Activated CD8-positive, alpha-beta memory T cell treated with anti-CD3 and anti-CD28 coated beads, Interleukin-2, amount 50 U/mL, for 1 hour (primary cell): ENCODE measurements at regions not wholly inside any gene's neighbourhood (a gene's known extent, or its start where the extent isn't known, plus 50 kb on each side); places are given as distances from the start of the nearest gene placed in this dataset.

Experiments used
- DNase-seq: peaks from one replicate; pipeline ENCODE4 v3.0.0-alpha.2; 2020; ENCODE audit errors: extremely low read depth

GRCh38 chr12:34291001-34291400, 268.7 kb downstream of the ALG10 start:
- DNase-seq = no peak

- DNase-seq = no peak
Measured at GRCh38 chr12:34291426-34291901, 269.2 kb downstream of the ALG10 start.

- DNase-seq = no peak
Measured at GRCh38 chr12:34292736-34293625, 270.7 kb downstream of the ALG10 start.

GRCh38 chr12:34294137-34294536, 271.8 kb downstream of the ALG10 start:
- DNase-seq = no peak

- no peak for DNase-seq
Measured at GRCh38 chr12:34294671-34295365, 272.5 kb downstream of the ALG10 start.

GRCh38 chr12:34295366-34296142, 273.3 kb downstream of the ALG10 start:
- DNase-seq = no peak

GRCh38 chr12:34296143-34297041, 274.1 kb downstream of the ALG10 start:
- no peak for DNase-seq

GRCh38 chr12:34297126-34297789, 275.0 kb downstream of the ALG10 start:
- DNase-seq = no peak

GRCh38 chr12:34297790-34298164, 275.5 kb downstream of the ALG10 start:
- DNase-seq = no peak

- DNase-seq = no peak
Measured at GRCh38 chr12:34298176-34298970, 276.1 kb downstream of the ALG10 start.

- no peak for DNase-seq
Measured at GRCh38 chr12:34298971-34299801, 276.9 kb downstream of the ALG10 start.

GRCh38 chr12:34299802-34300193, 277.5 kb downstream of the ALG10 start:
- no peak for DNase-seq

- no peak for DNase-seq
Measured at GRCh38 chr12:34300376-34301250, 278.3 kb downstream of the ALG10 start.

GRCh38 chr12:34301251-34302130, 279.2 kb downstream of the ALG10 start:
- no peak for DNase-seq

GRCh38 chr12:34302131-34302885, 280.0 kb downstream of the ALG10 start:
- DNase-seq = no peak
